B cell (primary cell): ENCODE measurements at regions not wholly inside any gene's neighbourhood (a gene's known extent, or its start where the extent isn't known, plus 50 kb on each side); places are given as distances from the start of the nearest gene placed in this dataset.

Experiments
- EZH2 ChIP-seq: IDR thresholded peaks from 2 replicates; pipeline ENCODE4 v1.6.1; 2012; ENCODE audit warnings: borderline replicate concordance, low read depth, mild to moderate bottlenecking, moderate library complexity, low read length; ENCODE audit not compliant: insufficient read depth, poor library complexity, severe bottlenecking
- TF ChIP-seq, protein P1 (sequence below): fragments of 200-600 bp; IDR thresholded peaks from one replicate; pipeline ENCODE4 v1.8.0; 2022; ENCODE audit warnings: antibody characterized with exemption, mild to moderate bottlenecking

DNA sequence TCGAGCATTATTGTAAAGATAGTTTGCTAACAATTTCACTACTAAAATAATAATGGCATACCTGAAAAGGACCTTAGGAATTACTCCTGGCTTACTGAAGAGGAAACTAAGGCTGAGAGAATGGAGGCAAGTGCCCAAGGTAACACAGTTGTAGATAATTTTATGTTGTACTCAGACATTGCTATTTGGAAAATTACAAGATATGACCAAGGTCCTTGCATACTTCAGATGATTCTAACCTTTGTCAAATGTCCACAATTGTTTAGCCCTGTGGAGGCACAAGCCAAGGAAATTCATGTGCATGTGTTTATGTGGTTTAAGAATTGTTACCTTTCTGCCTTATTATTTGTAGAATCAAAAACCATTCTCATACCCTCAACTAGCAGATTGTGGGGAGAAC is 105.7 kb downstream of the TUSC7 start:
- TF ChIP-seq, protein P1, sequence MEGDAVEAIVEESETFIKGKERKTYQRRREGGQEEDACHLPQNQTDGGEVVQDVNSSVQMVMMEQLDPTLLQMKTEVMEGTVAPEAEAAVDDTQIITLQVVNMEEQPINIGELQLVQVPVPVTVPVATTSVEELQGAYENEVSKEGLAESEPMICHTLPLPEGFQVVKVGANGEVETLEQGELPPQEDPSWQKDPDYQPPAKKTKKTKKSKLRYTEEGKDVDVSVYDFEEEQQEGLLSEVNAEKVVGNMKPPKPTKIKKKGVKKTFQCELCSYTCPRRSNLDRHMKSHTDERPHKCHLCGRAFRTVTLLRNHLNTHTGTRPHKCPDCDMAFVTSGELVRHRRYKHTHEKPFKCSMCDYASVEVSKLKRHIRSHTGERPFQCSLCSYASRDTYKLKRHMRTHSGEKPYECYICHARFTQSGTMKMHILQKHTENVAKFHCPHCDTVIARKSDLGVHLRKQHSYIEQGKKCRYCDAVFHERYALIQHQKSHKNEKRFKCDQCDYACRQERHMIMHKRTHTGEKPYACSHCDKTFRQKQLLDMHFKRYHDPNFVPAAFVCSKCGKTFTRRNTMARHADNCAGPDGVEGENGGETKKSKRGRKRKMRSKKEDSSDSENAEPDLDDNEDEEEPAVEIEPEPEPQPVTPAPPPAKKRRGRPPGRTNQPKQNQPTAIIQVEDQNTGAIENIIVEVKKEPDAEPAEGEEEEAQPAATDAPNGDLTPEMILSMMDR: no peak
- TF ChIP-seq EZH2: no peak
